HG02610 (cell line): ENCODE measurements at regions not wholly inside any gene's neighbourhood (a gene's known extent, or its start where the extent isn't known, plus 50 kb on each side); places are given as distances from the start of the nearest gene placed in this dataset.
"Not testable (repeated sequence)": the region's sequence is repeated elsewhere in the genome, so short reads cannot be mapped to it uniquely, and the experiment has no call there.

Source experiments
- ATAC-seq: cut with Tn5 transposase; IDR thresholded peaks from one replicate; pipeline ENCODE4 v1.9.1; 2021; ENCODE audit warnings: mild to moderate bottlenecking, moderate library complexity; ENCODE audit not compliant: unreplicated experiment

DNA sequence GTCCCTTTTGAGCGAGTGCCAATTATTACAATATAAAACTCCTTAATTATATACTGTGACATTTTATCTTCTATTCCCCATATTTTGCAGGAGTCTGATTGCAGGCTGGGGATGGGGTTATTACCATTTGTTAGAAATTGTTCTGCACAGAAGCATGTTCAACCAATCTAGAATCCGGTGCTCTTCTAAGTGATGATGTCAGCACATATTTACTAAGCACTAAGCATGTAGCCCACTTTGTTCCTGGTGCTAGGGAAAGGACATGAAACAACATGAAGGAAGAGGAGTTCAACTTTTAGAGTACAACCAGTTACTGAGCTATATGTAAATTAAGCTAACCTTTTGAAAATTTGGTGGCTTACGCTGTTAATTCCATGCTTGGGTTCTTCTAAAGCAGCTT, 52.8 kb upstream of the IL1RAPL2 start:
- no peak for ATAC-seq

DNA sequence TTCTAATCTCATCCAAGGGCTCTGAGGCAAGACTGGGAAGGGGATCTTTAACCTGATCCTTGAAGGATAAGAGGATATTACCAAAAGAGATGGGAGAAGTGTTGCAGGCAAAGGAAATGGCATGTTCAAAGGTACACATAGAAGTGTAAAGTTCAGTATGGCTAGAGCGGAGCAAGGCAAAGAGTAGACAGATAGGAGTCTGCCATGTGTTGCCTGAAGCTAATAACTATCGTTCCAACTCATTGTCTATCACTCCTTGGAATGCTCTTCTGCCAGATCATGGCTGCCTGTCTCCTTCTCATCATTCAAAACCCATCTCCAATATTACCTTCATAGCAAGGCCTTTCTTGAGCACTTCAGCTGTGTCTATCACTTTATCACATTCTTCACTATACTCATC, 55.2 kb upstream of the IL1RAPL2 start:
- ATAC-seq = no peak

DNA sequence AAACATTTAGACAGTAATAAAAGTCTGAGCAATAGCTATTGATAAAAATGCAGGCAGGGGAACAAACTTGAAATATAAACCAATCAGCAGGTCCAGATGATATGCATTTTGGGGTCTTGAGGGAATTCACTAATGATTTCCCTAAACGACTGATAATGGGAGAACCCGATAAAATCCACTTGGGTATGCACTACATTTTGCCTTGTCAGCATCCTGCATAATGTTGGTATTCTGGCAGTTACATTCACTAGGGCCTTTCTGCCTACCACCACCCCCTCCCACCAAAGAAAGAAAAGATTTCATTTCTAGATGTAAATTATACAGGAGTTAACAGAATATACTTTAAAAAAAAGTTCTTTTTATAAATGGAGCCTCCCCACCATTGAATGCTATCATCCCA, 63.5 kb upstream of the IL1RAPL2 start:
- no peak for ATAC-seq

DNA sequence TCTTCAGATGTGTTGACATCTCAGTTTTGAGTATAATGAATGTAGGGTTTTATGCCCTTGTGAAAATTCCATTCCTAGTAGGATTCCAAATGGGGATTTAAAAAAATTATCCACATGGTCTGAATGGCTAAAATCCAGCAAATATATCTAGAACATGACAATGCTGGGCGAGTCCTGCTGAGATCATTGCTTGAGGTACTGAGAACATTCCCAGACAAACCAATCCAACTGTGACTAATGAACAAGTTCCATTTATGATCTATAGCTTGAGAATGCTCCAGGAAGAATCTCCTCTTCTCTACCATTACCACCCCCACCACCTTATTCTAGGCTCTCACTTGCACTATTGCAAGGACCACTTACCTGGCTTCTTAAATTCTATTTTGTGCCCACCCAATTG, 77.2 kb upstream of the IL1RAPL2 start:
- no peak for ATAC-seq

DNA sequence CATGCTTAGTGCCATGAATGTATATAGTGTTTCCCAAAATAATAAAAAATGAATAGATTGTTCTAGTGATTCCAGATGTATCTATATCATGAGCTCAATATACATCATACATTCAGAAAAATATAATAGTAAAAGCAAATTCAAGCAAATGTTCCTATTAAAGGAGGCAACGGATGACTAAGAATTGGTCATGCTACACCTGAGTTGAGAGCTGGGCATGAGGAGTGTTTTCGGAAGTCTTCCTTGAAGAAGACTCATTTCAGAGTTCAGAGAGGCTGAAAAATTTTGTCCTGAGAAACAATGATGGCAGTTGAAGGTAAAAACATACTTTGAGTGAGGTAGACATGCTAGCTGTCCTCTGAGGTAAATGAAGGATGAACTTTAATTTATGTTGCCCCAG, 79.3 kb upstream of the IL1RAPL2 start:
- no peak for ATAC-seq

DNA sequence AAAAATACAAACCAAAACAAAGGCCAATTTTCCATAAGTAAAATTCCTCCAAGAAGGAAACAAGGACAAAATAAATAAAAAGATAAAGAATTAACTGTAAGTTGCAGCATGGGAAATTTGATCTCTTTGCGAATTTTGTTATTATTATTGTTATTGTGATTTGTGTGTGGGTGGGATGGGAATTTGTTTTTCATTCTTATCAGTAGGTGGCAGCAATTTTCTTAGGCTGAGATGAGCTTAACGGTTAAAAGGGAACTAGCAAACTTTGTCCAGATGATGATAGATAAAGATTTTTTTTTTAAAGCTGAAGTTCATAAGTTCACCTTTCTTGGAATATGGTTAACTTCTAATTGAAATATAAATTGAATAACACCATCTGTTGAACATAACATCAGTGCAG, 83.2 kb upstream of the IL1RAPL2 start:
- no peak for ATAC-seq

DNA sequence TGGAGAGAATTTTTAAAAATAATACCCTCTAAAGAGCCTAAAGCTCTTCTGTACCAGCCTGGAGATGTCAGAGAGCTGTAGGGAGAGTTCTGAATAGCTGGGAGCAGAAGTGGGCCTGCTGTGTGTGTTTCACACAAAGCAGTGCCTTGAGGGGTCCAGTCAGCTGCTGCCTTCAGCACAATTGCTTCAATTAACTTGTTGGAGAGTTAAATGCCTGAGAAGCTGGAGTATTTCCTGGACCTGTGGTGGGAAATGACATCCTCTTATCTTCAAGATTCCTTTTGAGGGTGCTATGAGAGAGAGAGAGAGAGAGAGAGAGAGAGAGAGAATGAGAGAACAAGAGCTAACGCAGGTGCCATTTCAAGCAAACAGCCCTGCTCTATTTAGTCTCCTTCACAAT, 96.2 kb upstream of the IL1RAPL2 start:
- no peak for ATAC-seq

DNA sequence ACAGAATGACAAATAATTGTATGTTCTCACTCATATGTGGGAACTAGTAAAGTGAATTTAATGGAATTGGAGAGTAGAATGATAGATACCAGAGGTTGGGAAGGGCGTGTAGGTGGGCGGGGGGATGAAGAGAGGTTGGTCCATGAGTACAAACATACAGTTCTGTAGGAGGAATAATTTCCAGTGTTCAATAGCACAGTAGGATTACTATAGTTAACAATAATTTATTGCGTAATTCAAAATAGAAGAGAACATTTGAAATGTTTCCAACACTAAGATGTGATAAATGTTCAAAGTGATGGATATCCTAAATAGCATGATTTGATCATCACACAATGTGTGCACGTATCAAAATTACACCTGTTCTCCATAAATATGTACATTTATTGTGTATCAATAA, 106.2 kb upstream of the IL1RAPL2 start:
- no peak for ATAC-seq

DNA sequence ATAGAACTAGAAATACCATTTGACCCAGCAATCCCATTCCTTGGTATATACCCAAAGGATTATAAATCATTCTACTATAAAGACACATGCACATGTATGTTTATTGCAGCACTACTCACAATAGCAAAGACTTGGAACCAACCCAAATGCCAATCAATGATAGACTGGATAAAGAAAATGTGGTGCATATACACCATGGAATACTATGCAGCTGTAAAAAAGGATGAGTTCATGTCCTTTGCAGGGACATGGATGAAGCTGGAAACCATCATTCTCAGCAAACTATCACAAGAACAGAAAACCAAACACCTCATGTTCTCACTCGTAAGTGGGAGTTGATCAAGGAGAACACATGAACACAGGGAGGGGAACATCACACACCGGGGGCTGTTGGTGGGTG, 108.9 kb upstream of the IL1RAPL2 start:
- ATAC-seq = not testable (repeated sequence)

DNA sequence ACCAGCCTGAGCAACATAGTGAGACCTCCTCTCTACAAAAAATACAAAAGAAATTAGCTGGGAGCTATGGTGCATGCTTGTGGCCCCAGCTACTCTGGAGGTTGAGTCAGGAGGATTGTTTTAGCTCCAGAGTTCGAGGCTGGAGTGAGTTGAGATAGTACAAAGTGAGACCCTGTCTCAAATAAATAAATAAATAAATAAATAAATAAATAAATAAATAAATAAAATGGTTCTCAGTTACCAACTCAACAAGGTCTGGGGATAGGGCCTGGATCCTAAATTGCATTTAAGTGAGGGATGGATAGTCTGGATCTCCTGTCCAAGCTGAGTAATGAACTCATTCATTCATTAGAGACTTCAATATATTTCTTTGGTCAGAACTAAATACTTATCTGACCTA, 115.7 kb upstream of the IL1RAPL2 start:
- ATAC-seq = no peak

DNA sequence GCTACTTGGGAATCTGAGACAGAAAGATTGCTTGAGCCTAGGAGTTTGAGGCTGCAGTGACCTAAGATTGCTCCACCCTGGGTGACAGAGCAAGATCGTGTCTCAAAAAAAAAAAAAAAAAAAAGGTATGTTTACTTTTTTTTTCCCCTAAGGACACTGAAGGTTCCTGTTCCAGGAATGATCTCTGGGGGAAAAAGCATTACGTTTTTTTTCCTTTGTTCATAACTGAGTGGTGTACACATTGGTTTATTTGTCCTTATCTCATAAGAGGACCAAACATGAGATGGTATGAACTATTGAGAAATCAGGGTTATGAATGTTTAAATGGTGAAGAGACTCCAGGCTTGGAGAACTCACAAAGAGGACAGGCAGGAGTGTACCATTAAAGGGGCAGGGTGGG, 120.4 kb upstream of the IL1RAPL2 start:
- ATAC-seq = no peak

DNA sequence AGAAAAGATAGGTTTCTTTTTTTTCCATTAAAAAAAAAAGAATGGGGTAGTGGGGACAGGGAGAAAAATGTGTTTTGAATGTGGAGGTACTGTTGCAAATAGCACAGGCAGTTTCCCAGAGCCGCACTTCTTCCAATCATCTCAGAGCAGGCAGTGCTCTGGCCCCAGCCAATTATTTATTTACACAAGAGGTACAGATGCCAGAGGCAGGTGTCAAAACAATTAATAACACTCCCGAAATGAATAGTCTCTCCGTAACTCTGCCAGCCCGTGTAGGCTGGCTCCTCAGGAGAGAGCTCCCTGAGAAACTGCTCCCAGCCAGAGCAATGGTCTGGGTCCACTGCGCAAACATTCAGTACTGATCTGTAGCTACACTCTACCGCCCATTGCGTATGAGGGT, 130.8 kb upstream of the IL1RAPL2 start:
- no peak for ATAC-seq

DNA sequence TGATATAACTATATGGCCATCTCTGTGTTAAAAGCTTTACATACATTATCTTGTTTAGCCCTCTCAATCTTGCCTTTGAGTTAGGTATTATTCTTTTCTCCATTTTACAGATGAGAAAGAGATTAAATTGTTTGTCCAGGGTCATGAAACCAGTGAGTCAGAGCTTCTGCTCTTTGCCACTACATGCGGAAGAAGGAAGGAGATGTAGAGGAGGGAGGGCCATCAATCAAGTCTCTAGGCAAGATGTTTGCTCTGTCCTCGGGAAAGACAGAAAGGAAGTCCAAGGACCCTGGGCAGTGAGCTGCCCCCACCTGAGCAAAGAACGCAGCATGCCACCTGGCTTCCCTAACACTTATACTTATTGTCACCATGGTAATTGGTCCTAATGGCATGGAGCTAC, 133.7 kb upstream of the IL1RAPL2 start:
- no peak for ATAC-seq

DNA sequence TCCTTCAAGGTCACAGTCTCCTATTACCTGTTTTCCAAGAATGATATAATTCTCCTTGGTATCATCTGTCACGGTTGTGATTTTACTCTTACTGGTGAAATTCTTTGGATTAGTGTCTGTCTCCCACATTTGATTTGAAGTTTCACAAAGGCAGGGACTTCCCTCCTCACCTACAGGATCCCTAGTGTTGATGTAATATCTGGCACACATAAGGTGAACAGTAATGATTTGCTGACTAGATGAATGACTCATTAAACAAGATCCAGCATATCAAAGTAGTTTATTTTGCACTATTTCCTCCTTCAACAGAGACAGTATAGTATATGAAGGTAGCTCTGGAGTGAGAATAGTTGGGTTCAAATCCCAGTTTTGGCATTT, 135.3 kb upstream of the IL1RAPL2 start:
- ATAC-seq = no peak

DNA sequence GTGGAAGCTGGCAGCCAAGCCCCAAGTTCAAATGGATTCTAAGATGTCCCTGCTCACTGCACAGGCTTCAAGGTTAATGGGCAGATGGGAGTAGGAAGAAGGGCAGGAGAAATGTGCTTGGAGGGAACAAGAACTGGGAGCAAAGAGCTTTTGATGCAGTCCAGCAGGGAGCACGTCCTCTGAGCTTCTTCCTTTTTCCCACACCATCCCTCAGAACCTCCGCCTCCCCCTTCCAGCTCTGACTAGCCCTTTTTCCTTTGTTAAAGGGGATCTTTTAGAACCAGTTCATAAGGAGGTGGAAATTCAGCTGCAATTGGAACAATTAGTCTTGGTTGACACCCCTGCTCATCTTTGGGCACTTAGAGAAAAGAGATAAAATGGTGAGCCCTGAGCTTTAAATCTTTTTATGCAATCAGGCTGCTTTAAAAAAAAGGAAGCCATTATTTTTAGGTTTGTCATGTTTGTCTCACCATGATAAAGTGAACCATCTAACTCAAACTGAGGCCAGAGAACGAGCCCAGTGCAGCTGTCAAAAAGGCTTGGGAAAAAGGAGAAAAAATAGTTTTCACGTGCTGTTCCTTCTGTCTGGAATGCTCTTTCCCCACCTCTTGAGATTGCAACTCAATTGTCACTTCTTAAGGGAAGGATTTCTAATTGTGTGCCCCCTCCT, 135.8 kb upstream of the IL1RAPL2 start:
- ATAC-seq = no peak

DNA sequence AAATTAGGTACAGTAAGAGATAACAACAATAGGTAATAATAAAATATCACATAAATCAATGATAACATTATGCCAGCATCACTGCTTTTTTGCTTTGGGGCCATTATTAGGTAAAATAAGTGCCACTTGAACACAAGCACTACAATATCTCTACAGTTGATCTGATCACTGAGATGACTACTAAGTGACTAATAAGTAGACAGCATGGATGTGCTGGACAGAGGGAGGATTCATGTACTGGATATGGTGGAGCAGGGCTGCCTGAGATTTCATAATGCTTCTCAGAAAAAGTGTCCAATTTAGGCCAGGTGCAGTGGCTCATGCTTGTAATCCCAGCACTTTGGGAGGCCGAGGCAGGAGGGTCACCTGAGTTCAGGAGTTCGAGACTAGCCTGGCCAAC, 137.8 kb upstream of the IL1RAPL2 start:
- ATAC-seq = no peak

DNA sequence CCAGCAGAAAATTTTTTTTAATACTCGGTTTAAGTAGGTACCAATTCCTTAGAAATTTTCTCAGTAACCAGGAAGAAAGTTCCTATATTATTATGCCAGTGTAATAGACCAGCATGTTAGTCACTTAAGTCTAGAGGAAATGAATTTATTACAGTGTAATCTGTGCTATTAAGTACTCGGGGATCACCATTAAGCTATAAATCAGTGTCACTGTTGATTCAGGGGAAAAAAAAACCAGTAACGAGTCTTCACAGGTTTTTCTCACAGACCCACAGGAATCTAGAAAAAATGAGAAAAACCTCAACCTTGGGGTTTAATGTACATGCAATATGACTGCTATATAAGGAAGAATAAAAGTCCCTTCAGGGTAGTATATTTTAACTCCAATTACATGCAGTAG, 138.3 kb upstream of the IL1RAPL2 start:
- ATAC-seq = no peak

DNA sequence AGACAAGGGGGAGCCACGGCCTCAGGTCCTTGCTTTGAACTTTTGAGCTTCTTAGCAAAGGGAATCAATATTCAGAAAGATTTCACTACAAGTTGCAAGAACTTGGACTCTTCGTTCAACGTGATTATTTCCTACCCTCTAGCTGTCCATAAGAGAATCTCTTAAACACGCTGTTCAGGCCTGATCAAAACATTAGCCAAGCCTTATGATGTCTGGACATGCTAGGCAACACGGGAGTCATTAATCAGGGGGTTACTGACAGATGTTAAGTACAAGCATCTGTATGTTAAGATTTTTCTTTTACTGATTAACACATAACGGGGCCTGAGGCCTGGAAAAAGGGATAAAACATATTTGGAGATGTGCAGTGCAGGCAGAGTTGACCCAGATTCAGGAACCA, 138.9 kb upstream of the IL1RAPL2 start:
- ATAC-seq = no peak

DNA sequence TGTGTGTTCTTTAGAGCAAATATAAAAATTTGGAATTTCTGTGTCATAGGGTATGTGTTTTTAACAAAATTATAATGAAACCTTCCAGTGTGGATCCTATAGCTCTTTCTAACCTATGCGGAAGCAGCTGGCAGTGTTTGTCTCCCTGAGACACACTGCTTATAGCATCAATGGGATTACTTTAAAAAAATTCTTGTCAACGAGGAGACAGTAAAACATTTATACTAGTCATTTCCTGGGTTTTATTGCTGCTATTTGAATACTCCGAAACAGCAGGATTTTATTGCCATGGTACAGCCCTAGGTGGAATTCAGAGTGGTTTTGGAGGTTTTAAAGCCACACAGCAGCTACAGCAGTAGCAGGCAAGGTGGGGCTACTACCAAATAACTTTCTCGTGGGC, 145.1 kb upstream of the IL1RAPL2 start:
- ATAC-seq = no peak

DNA sequence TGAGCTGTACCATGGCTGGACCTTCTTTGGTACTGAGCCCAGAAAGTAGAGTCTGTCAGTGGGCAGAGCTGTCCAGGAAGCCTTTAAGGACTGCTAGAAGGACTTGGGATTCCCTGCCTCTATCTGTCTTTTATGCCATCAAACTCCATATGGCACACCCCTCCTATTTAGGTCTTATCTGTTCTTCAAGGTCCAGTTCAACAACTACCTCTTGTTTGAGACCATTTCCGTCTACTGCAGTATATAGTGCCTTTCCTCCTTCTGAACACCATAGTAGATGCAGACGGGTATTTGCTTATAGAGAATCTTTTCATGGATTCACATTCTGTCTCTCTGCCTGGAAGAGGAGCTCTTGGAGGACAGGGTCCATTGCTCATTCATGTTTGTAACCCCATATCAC, 146.1 kb upstream of the IL1RAPL2 start:
- no peak for ATAC-seq

DNA sequence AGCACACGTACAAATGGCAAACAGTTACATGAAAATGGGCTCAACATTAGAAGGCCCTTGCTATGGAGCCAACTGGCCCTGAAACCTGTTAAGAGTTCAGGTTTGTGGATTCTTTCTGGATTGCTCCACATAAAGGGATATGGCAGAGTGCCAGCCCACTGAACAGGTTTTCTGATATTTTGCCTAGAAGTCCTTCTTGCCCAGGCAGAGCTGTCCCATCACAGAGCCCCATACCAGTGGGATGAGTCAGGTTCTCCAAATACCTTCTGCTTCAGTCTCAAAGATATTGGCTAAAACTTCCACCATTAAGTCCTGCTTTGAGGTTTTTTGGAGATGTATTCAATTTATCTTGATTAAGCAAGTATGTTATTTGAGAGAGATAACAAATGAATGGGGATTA, 146.8 kb upstream of the IL1RAPL2 start:
- no peak for ATAC-seq

DNA sequence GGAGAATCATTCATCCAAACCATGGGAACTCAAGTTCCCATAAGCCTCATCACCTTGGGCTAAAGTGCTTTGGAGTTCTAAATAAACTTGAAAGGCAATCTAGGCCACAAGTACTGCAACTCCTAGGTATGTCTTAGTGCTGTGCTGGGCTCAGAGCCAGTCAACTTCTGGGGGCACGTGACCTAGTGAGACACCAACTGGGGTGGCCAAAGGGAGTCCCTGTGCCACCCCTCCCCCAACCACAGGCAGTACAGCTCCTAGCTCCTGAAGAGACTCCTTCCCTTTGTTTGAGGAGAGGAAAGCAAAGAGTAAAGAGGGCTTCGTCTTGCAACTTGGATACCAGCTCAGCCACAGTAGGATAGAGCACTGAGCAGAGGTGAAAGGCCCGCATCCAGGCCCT, 154.2 kb upstream of the IL1RAPL2 start:
- ATAC-seq = no peak

DNA sequence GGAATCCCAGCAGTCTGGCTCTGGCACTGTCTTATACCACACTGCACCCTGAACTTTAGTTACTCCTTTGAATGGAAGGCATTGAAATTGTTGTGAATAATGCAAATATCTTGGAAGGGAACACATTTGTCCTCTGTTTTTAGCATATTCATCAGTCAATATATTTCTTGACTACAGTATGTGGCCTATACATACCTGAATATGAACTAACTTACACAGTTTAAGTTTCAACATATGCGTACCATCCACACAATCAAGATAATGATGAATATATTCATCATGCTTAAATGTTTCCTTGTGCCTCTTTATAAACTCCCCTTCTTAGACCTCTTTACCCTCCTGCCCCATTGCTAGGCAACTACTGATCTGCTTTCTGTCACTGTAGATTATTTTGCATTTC, 145.7 kb upstream of the ESX1 start:
- no peak for ATAC-seq

DNA sequence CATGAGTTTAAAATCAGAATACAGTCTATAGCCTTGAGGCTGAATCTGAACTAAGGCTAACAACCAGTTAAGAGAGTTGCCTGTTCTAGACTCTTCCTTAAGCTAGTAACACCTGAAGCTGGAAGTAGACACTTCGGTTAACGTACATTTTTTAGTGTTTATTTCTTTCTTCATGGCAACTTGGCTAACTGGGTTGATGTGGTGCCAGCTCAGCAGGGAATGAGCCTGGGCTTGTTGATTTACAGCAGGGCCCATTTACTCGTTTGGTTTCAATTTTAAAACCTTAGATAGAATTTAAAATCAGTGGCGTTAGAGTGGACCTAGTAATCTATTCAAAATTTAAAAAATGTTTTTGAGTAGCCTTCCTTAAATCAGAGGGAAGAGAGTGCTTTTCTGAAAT, 137.6 kb upstream of the ESX1 start:
- ATAC-seq = no peak
